ENCODE measurements at regions not wholly inside any gene's neighbourhood (a gene's known extent, or its start where the extent isn't known, plus 50 kb on each side); places are given as distances from the start of the nearest gene placed in this dataset.

GRCh38 chr1:175262621-175263020 lies 70.0 kb upstream of the KIAA0040 start:
- TF ChIP-seq POLR2AphosphoS5 (IDR thresholded peaks at IDR 0.05): no peak
- no peak for TF ChIP-seq POLR2A (IDR thresholded peaks at IDR 0.05)
- no peak for TF ChIP-seq CTCF (IDR thresholded peaks at IDR 0.05 in 8 of 11, conservative IDR thresholded peaks at IDR 0.05 in 3 of 11)
